GM21825 (cell line): ENCODE measurements at regions not wholly inside any gene's neighbourhood (a gene's known extent, or its start where the extent isn't known, plus 50 kb on each side); places are given as distances from the start of the nearest gene placed in this dataset.

ENCODE experiments used
- ATAC-seq: cut with Tn5 transposase; IDR thresholded peaks from one replicate; pipeline ENCODE4 v1.9.1; 2021; ENCODE audit warnings: mild to moderate bottlenecking, moderate library complexity; ENCODE audit not compliant: unreplicated experiment

GRCh38 chr10:36638462-36639155 lies 486.8 kb upstream of the ANKRD30A start:
- ATAC-seq = no peak

DNA sequence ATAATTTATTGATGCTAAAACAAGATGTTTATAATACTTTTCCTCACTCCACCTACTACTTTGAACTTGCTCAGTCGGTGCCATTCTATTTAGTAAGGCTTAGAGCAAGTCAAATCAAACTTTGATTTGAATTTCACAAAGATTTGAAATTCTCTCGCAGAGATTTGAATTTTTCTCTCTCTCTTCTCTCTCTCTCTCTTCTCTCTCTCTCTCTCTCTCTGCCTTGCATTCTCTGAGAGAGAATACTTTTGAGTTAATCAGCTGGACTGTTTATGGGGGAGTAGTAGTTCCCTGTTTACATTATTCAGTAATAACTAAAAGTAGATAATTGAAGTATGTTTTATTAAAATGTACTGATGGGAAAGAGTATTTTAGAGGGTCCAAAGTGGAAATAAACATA lies 488.5 kb upstream of the ANKRD30A start:
- ATAC-seq = no peak

GRCh38 chr10:36636285-36636839 lies 489.0 kb upstream of the ANKRD30A start:
- no peak for ATAC-seq

- no peak for ATAC-seq
These were observed 490.5 kb upstream of the ANKRD30A start for GRCh38 chr10:36634916-36635315.

- no peak for ATAC-seq
These were observed 495.1 kb upstream of the ANKRD30A start for GRCh38 chr10:36630267-36630666.

DNA sequence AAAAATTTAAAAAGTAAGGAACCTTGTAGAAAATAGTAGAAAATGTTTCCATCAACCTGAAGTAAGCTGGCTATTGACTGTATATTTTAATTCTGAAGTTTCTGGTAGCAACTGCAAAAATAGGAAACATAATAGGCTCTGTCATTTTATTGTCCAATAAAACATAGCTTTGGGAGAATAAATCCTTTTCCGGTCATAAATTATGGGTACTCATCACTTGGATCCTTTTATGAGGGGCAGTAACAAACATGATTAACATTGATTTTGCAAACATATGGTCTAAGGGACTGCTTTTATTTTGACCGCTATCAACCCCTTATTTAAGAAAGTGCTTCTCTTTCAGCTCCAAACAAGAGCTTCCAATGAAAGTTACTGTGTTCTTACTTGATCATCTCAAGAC lies 495.9 kb upstream of the ANKRD30A start:
- ATAC-seq = no peak

DNA sequence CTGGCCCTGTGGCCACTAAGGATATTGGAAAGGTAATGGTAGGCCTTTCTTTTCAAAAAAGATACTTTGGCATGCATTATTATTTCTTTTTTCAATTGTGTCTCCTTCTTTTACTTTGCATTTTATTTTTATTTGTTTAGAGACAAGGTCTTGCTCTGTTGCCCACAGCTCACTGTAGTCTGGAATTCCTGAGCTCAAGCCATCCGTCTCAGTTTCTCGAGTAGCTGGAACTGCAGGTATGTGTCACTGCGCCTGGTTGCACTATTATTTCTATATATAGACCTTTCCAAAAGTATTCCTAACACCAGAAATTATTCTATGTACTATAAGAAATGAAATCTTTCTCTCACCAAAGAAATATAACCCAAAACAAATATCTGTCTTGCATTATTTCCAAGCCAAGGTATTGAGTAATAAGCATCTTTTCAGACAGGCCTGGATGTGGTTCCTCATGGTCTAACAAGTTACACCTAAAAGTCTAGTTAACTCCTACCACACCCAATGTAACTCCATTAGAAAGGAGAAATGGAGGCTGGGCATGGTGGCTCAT lies 500.8 kb upstream of the ANKRD30A start:
- ATAC-seq = no peak

GRCh38 chr10:36621346-36621745 lies 504.1 kb upstream of the ANKRD30A start:
- ATAC-seq = no peak

- ATAC-seq = no peak
These were observed 513.0 kb upstream of the ANKRD30A start for GRCh38 chr10:36612436-36612835.

DNA sequence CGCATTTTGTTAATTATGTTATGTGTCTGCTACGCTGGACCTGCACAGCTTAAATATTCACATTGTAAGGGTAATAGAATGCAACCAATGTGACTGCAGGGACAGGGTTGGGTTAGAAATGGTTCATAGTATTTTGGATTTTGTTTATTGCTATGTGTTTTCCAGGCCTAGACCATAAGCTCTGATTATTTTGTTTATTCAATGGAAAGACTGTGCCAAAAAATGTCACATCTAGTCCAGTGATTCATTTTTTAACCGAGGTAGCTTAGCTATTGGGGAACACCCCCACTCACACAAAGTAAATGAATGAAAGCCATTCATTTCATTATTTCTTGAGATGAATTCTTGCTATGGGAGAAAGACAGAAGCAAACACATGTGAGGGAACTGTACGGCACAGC lies 516.5 kb upstream of the ANKRD30A start:
- ATAC-seq = no peak

DNA sequence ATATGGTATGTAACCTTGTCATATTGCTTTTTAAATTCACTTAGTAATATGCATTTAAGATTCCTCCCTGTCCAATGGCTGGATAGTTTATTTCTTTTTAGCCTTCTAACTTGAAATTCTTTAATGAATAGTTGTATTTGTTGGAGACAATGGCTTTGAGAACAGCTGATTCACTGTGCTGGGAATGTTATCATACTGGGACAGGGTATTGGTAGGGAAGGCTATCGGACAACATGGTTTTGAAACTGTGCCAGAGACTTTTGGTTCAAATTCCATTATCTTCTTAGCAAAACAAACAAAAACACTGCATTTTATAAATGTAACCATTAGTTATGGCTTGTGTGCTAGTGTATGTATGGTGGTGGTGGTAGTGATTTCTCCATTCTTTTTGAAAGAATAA lies 517.1 kb upstream of the ANKRD30A start:
- ATAC-seq = no peak

- ATAC-seq = no peak
These were observed 519.1 kb upstream of the ANKRD30A start for GRCh38 chr10:36606234-36606839.

- no peak for ATAC-seq
These were observed 521.1 kb upstream of the ANKRD30A start for GRCh38 chr10:36604316-36604715.

DNA sequence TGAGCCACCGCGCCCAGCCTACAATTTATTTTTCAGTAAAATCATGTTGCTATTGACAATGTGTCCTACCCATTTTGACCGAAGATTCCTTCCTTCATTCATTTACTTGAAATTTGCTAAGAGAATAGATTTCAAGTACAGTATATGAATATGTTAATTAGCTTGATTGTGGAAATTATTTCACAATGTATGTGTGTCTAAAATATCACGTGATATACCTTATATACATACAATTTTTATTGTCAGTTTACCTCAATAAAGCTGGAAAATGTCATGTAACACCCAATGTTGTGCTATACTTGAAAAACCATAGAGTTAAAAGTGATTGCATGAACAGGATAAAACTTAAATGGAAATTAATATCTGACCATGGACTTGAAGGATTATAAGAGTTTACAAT lies 521.7 kb upstream of the ANKRD30A start:
- no peak for ATAC-seq

GRCh38 chr10:36602374-36602773 lies 523.0 kb upstream of the ANKRD30A start:
- ATAC-seq = no peak

DNA sequence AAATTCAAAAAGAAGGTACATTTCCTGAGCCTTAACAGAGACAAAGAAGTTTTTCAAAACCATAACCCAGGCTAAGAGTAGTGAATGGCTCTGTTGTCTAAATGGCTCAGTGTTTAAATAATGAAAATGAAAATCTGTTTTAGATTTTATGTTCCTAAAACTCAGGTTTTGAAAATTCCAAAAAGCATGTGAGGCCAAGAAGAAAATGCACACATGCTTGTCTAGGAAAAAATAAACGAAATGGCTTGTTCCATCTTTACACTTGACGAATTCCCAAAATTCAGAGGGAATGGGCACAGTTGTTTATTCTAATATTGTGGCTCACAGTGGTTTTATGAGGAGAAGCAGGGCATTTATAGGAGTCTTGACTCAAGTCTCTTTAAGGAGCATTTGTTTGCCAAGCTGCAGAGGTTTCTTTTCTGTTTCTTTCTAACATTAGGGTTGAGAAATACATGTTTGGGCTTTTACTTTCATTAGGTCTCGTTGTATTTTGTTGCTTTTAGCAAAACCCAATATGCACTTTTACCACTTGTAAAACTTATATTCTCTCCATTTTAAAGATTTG lies 527.6 kb upstream of the ANKRD30A start:
- ATAC-seq = no peak

GRCh38 chr10:36592964-36593363 lies 532.4 kb upstream of the ANKRD30A start:
- no peak for ATAC-seq

- ATAC-seq = no peak
These were observed 534.0 kb upstream of the ANKRD30A start for GRCh38 chr10:36591436-36591835.

DNA sequence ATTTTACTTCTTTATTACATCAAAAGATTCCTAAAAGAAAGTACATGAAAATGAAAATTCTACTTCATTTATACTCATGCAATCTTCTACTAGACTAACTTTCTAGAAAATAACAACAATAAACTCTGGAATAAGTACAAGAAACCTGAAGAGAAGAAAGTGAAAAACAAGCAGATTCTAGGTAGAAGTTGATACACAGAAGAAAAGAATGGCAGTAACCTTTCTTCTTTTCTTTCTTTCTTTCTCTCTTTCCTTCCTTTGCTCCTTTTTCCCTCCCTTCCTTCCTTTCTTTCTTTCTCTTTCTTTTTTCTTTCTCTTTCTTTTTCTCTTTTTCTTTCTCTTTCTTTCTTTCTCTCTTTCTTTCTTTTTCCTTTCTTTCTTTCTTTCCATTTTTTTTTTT lies 541.7 kb upstream of the ANKRD30A start:
- ATAC-seq = no peak

- ATAC-seq = no peak
These were observed 544.2 kb upstream of the ANKRD30A start for GRCh38 chr10:36581237-36581636.

DNA sequence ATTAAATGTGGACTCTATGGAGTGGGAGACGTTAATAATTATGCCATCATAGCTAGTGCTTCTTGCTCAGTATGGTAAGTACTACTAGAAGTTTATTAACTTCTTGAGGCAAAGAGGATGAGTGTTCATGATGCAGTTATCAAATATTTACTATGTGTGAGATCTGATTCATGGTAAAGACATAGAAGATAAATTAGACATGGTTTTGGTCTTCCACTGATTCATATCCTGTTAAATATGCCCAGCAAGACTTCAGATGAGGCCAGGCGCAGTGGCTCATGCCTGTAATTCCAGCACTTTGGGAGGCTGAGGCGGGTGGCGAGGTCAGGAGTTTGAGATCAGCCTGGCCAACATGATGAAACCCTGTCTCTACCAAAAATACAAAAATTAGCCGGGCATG lies 547.1 kb upstream of the ANKRD30A start:
- ATAC-seq = no peak

- ATAC-seq = no peak
These were observed 548.3 kb upstream of the ANKRD30A start for GRCh38 chr10:36577126-36577525.
